HCT116 (cell line): ENCODE measurements at regions not wholly inside any gene's neighbourhood (a gene's known extent, or its start where the extent isn't known, plus 50 kb on each side); places are given as distances from the start of the nearest gene placed in this dataset.

Experiments used
- ATAC-seq: fragments of 200-7000 bp; cut with Tn5 transposase; 2 replicates; pipeline ENCODE4 v1.9.1; 2020; ENCODE audit warnings: mild to moderate bottlenecking, moderate library complexity
- BruUV-seq: library from RNA; stranded (reverse); fragments of 400-500 nt; replicated peaks from 2 replicates; lab custom pipeline; 2021; lab: Mats Ljungman, UMichigan
- CTCF ChIA-PET: fragments of 300-600 bp; sonication (Branson Sonifier 250); formaldehyde crosslinking; loops from one replicate; lab custom pipeline; 2021; ENCODE audit warnings: antibody characterized with exemption; lab: Charles Lee
- POLR2A ChIA-PET: fragments of 300-600, 350-600 bp; sonication (Branson Sonifier 250); formaldehyde crosslinking; loops from one replicate; lab custom pipeline; 2021; ENCODE audit warnings: antibody characterized with exemption; lab: Charles Lee
- RAD21 ChIA-PET, 2 experiments: fragments of 300-600 bp; sonication (Branson Sonifier 250); formaldehyde crosslinking; loops; one replicate each; lab custom pipeline; 2023; ENCODE audit warnings: low total read pairs in 2 of 2; ENCODE audit not compliant: uncharacterized antibody in 2 of 2, unreplicated experiment in 2 of 2, low non-redundant PET in 1 of 2; lab: Charles Lee
- DNase-seq: peaks from one replicate; pipeline ENCODE4 v3.0.0-alpha.2; 2010; ENCODE audit warnings: low read depth, low spot score
- H2AFZ ChIP-seq: fragments of 200-600 bp; shearing (Covaris generic), sonication (generic); 2 replicates; pipeline ENCODE4 v1.6.1; 2017; ENCODE audit warnings: low read depth, mixed run types, mixed read lengths, antibody characterized with exemption, low read length; ENCODE audit not compliant: poor library complexity, severe bottlenecking
- H3K27ac ChIP-seq: 2 replicates; pipeline ENCODE4 v1.5.1; 2012; ENCODE audit warnings: low read depth, low read length
- H3K27me3 ChIP-seq: fragments of 200-600 bp; sonication (generic); 2 replicates; pipeline ENCODE4 v1.6.1; 2016; ENCODE audit warnings: mixed run types, low read length, mixed read lengths; ENCODE audit not compliant: insufficient read depth
- H3K36me3 ChIP-seq, 2 experiments: fragments of 200-500 bp in 1 of 2; fragments of 200-600 bp in 1 of 2; sonication (Bioruptor generic) in 1 of 2; sonication (generic) in 1 of 2; 2 replicates each; pipeline versions ENCODE4 v1.5.1 to v1.6.1; 2014 to 2016; ENCODE audit warnings: low read length in 2 of 2, inconsistent platforms in 1 of 2, mixed read lengths in 1 of 2, mixed run types in 1 of 2; ENCODE audit not compliant: insufficient read depth in 2 of 2, control insufficient read depth in 1 of 2
- H3K4me1 ChIP-seq, 2 experiments: fragments of 200-600 bp in 1 of 2; sonication (generic) in 1 of 2; 2 replicates each; pipeline versions ENCODE4 v1.5.1 to v1.6.1; 2012 to 2017; ENCODE audit warnings: low read length in 2 of 2, inconsistent platforms in 1 of 2, mild to moderate bottlenecking in 1 of 2, mixed read lengths in 1 of 2, mixed run types in 1 of 2, moderate library complexity in 1 of 2; ENCODE audit not compliant: insufficient read depth in 2 of 2, control insufficient read depth in 1 of 2
- H3K4me2 ChIP-seq: fragments of 200-600 bp; sonication (generic); 2 replicates; pipeline ENCODE4 v1.6.1; 2017; ENCODE audit warnings: mixed run types, low read length, mixed read lengths
- H3K4me3 ChIP-seq, 2 experiments: fragments of 200-600 bp in 1 of 2; sonication (generic) in 1 of 2; replicated peaks in 1 of 2; 2 replicates each; pipeline ENCODE4 v1.5.1; 2011 to 2016; ENCODE audit warnings: low read length in 2 of 2, control low read depth in 1 of 2, low read depth in 1 of 2, mild to moderate bottlenecking in 1 of 2, mixed read lengths in 1 of 2, mixed run types in 1 of 2
- H3K79me2 ChIP-seq: fragments of 200-600 bp; sonication (generic); 2 replicates; pipeline ENCODE4 v1.6.1; 2017; ENCODE audit warnings: mild to moderate bottlenecking, mixed run types, low read length, moderate library complexity, mixed read lengths; ENCODE audit not compliant: insufficient read depth
- H3K9ac ChIP-seq: fragments of 200-600 bp; sonication (generic); 2 replicates; pipeline ENCODE4 v1.6.1; 2016; ENCODE audit warnings: low read length, mixed read lengths
- H3K9me2 ChIP-seq: fragments of 200-600 bp; sonication (generic), shearing (Covaris generic); 2 replicates; pipeline ENCODE4 v1.6.1; 2017; ENCODE audit warnings: mixed run types, mild to moderate bottlenecking, moderate library complexity; ENCODE audit not compliant: insufficient read depth
- H3K9me3 ChIP-seq, 2 experiments: fragments of 200-500 bp in 1 of 2; fragments of 200-600 bp in 1 of 2; sonication (Bioruptor generic) in 1 of 2; sonication (generic) in 1 of 2; 2 replicates each; pipeline ENCODE4 v1.6.1; 2014 to 2017; ENCODE audit warnings: low read length in 2 of 2, mixed read lengths in 2 of 2, inconsistent platforms in 1 of 2, low read depth in 1 of 2, mild to moderate bottlenecking in 1 of 2, mixed run types in 1 of 2, moderate library complexity in 1 of 2; ENCODE audit not compliant: control insufficient read depth in 1 of 2, insufficient read depth in 1 of 2
- H4K20me1 ChIP-seq: fragments of 200-600 bp; sonication (generic), shearing (Covaris generic); 2 replicates; pipeline ENCODE4 v1.6.1; 2017; ENCODE audit warnings: mixed run types, mild to moderate bottlenecking, moderate library complexity; ENCODE audit not compliant: insufficient read depth
- CBX3 ChIP-seq: IDR thresholded peaks from 2 replicates; pipeline ENCODE4 v1.6.1; 2012; ENCODE audit warnings: low read depth
- CEBPB ChIP-seq: IDR thresholded peaks from 2 replicates; pipeline ENCODE4 v1.6.1; 2012; ENCODE audit warnings: low read depth
- CTCF ChIP-seq, 3 experiments: fragments of 200-600 bp in 1 of 3; sonication (generic) in 1 of 3; IDR thresholded peaks in 2 of 3; conservative IDR thresholded peaks in 1 of 3; 2 replicates each; pipeline ENCODE4 v1.5.1; 2012 to 2017; ENCODE audit warnings: low read depth in 2 of 3, low read length in 2 of 3, antibody characterized with exemption in 1 of 3, borderline replicate concordance in 1 of 3, control low read depth in 1 of 3, mild to moderate bottlenecking in 1 of 3, mixed read lengths in 1 of 3, mixed run types in 1 of 3, moderate library complexity in 1 of 3; ENCODE audit not compliant: insufficient read depth in 1 of 3
- EGR1 ChIP-seq: IDR thresholded peaks from 2 replicates; pipeline ENCODE4 v1.6.1; 2012; ENCODE audit warnings: low read depth
- EZH2phosphoT487 ChIP-seq: fragments of 200-600 bp; IDR thresholded peaks from 2 replicates; pipeline ENCODE4 v1.6.1; 2018; ENCODE audit warnings: antibody characterized with exemption, borderline replicate concordance
- FOSL1 ChIP-seq: IDR thresholded peaks from 2 replicates; pipeline ENCODE4 v1.6.1; 2012; ENCODE audit warnings: low read depth
- JUND ChIP-seq: IDR thresholded peaks from 2 replicates; pipeline ENCODE4 v1.6.1; 2012
- MAX ChIP-seq: IDR thresholded peaks from 2 replicates; pipeline ENCODE4 v1.6.1; 2012
- POLR2A ChIP-seq: IDR thresholded peaks from 2 replicates; pipeline ENCODE4 v1.7.0; 2011; ENCODE audit warnings: borderline replicate concordance; ENCODE audit not compliant: insufficient read depth, insufficient read length; ENCODE audit errors: extremely low read depth
- POLR2AphosphoS5 ChIP-seq: IDR thresholded peaks from 2 replicates; pipeline ENCODE4 v1.6.1; 2011; ENCODE audit warnings: mild to moderate bottlenecking, low read depth, low read length, moderate library complexity
- RAD21 ChIP-seq: IDR thresholded peaks from 2 replicates; pipeline ENCODE4 v1.6.1; 2012; ENCODE audit warnings: low read depth, mild to moderate bottlenecking
- SP1 ChIP-seq: IDR thresholded peaks from 2 replicates; pipeline ENCODE4 v1.6.1; 2012; ENCODE audit warnings: low read depth
- SRF ChIP-seq: IDR thresholded peaks from 2 replicates; pipeline ENCODE4 v1.6.1; 2012; ENCODE audit warnings: low read depth
- YY1 ChIP-seq: IDR thresholded peaks from 2 replicates; pipeline ENCODE4 v1.6.1; 2011; ENCODE audit warnings: low read length, low read depth, moderate library complexity, mild to moderate bottlenecking; ENCODE audit not compliant: insufficient replicate concordance; ENCODE audit errors: extremely low read depth
- ZBTB33 ChIP-seq: IDR thresholded peaks from 2 replicates; pipeline ENCODE4 v1.6.1; 2011; ENCODE audit warnings: mild to moderate bottlenecking, low read length, moderate library complexity; ENCODE audit not compliant: insufficient replicate concordance; ENCODE audit errors: extremely low read depth
- ZFX ChIP-seq: fragments of 450-650 bp; IDR thresholded peaks from 2 replicates; pipeline ENCODE4 v1.6.1; 2017
- intact Hi-C: fragments of 100-400 bp; cut with micrococcal nuclease; formaldehyde crosslinking; loops from 2 replicates; pipeline ENCODE4 v1.10.0; 2022

GRCh38 chr12:18905134-18905533, 167.2 kb downstream of the CAPZA3 start:
- no peaks in the 10 kb centered on the region for H3K9me2 ChIP-seq
- CTCF ChIA-PET: no interaction called here

GRCh38 chr12:18906395-18906794, 168.5 kb downstream of the CAPZA3 start:
- Histone ChIP-seq H3K9ac (no peak overlapping the region), H3K36me3 (no peaks in the 10 kb centered on the region), H3K27ac (no peak overlapping the region), H3K9me2 (no peaks in the 10 kb centered on the region), H4K20me1 (no peaks in the 10 kb centered on the region), H3K4me2 (no peak overlapping the region), H3K4me3 (no peak overlapping the region), H3K9me3 (no peaks in the 10 kb centered on the region), H2AFZ (no peak overlapping the region), H3K4me1 (no peaks in the 10 kb centered on the region), H3K27me3 (no peaks in the 10 kb centered on the region), H3K79me2 (no peaks in the 10 kb centered on the region)
- no TSS peak for BruUV-seq
- TF ChIP-seq CTCF (IDR thresholded peaks at IDR 0.05 in 2 of 3, conservative IDR thresholded peaks at IDR 0.05 in 1 of 3; ENCODE audit: borderline replicate concordance in 1 of 3, insufficient read depth in 1 of 3, low read depth in 2 of 3, low read length in 2 of 3) (no peak), CEBPB (no peak), CBX3 (no peak), EZH2phosphoT487 (no peak), SRF (no peak), FOSL1 (no peak), YY1 (no peak), EGR1 (no peak), JUND (no peak), SP1 (no peak), ZBTB33 (no peak), POLR2A (no peak), MAX (no peak)
- ChIA-PET CTCF (no interaction called here), RAD21 (no interaction called here), POLR2A (no interaction called here)
- no peak for ATAC-seq
- intact Hi-C loops: no loop called here
- no peak for DNase-seq

More at GRCh38 chr12:18905134-18905533, 167.2 kb downstream of the CAPZA3 start:
- Histone ChIP-seq H3K36me3 (no peaks in the 10 kb centered on the region), H3K27ac (no peak overlapping the region), H4K20me1 (no peaks in the 10 kb centered on the region), H3K9ac (no peak overlapping the region), H3K4me1 (no peaks in the 10 kb centered on the region), H2AFZ (no peak overlapping the region), H3K4me2 (no peak overlapping the region), H3K79me2 (no peaks in the 10 kb centered on the region), H3K9me3 (no peaks in the 10 kb centered on the region), H3K27me3 (no peaks in the 10 kb centered on the region), H3K4me3 (no peak overlapping the region)
- intact Hi-C loops: no loop called here
- POLR2A ChIA-PET: no interaction called here
- TF ChIP-seq POLR2AphosphoS5 (no peak), SP1 (no peak), FOSL1 (no peak), YY1 (no peak), POLR2A (no peak), RAD21 (no peak), JUND (no peak), ZFX (no peak), EGR1 (no peak), SRF (no peak)
- ATAC-seq: no peak
- RAD21 ChIA-PET: no interaction called here
- no peak for DNase-seq
- BruUV-seq: no TSS peak
